GM23338 (cell line): ENCODE measurements at regions not wholly inside any gene's neighbourhood (a gene's known extent, or its start where the extent isn't known, plus 50 kb on each side); places are given as distances from the start of the nearest gene placed in this dataset.

Source experiments
- ATAC-seq: fragments of 200-7000 bp; cut with Tn5 transposase; 3 replicates; pipeline ENCODE4 v1.9.1; 2020
- DNase-seq: peaks from one replicate; pipeline ENCODE4 v3.0.0-alpha.2; 2015; ENCODE audit warnings: low spot score
- H2AFZ ChIP-seq: fragments of 200-600 bp; sonication (generic); 2 replicates; pipeline ENCODE4 v1.8.0; 2016; ENCODE audit warnings: antibody characterized with exemption, mild to moderate bottlenecking, moderate library complexity
- H3F3A ChIP-seq: fragments of 200-600 bp; sonication (generic); replicated peaks from 2 replicates; pipeline ENCODE4 v1.8.0; 2017; ENCODE audit warnings: antibody characterized with exemption, mixed run types, low read depth
- H3K27ac ChIP-seq: fragments of 200-600 bp; sonication (generic); 2 replicates; pipeline ENCODE4 v1.6.1; 2016; ENCODE audit warnings: low read depth
- H3K27me3 ChIP-seq: fragments of 200-600 bp; sonication (generic); 2 replicates; pipeline ENCODE4 v1.8.0; 2016; ENCODE audit warnings: mild to moderate bottlenecking, mixed run types, moderate library complexity; ENCODE audit not compliant: insufficient read depth
- H3K36me3 ChIP-seq: fragments of 200-600 bp; sonication (generic); 2 replicates; pipeline ENCODE4 v1.8.0; 2016; ENCODE audit warnings: mild to moderate bottlenecking; ENCODE audit not compliant: insufficient read depth
- H3K4me1 ChIP-seq: fragments of 200-600 bp; sonication (generic); 2 replicates; pipeline ENCODE4 v1.8.0; 2016; ENCODE audit warnings: mild to moderate bottlenecking, moderate library complexity; ENCODE audit not compliant: insufficient read depth
- H3K4me2 ChIP-seq: fragments of 200-600 bp; sonication (generic); 2 replicates; pipeline ENCODE4 v1.7.1; 2017; ENCODE audit warnings: mixed run types
- H3K4me3 ChIP-seq: fragments of 200-600 bp; sonication (generic); 2 replicates; pipeline ENCODE4 v1.6.1; 2016; ENCODE audit warnings: mixed run types
- H3K79me2 ChIP-seq: fragments of 200-600 bp; sonication (generic); replicated peaks from 2 replicates; pipeline ENCODE4 v1.8.0; 2017; ENCODE audit warnings: mild to moderate bottlenecking; ENCODE audit not compliant: insufficient read depth
- H3K9me2 ChIP-seq: fragments of 200-600 bp; sonication (generic); 2 replicates; pipeline ENCODE4 v1.8.0; 2017; ENCODE audit not compliant: insufficient read depth
- H4K20me1 ChIP-seq: fragments of 200-600 bp; sonication (generic); replicated peaks from 2 replicates; pipeline ENCODE4 v1.8.0; 2017; ENCODE audit warnings: mild to moderate bottlenecking; ENCODE audit not compliant: insufficient read depth
- H3K27ac Mint-ChIP-seq: 2 replicates; pipeline ENCODE4 v1.8.0; 2020; ENCODE audit warnings: inconsistent platforms, mild to moderate bottlenecking, moderate library complexity, mixed read lengths
- H3K27me3 Mint-ChIP-seq: 3 replicates; pipeline ENCODE4 v1.8.0; 2022; ENCODE audit warnings: low read depth, mild to moderate bottlenecking, moderate library complexity, mixed read lengths, inconsistent platforms; ENCODE audit not compliant: insufficient read depth, poor library complexity
- H3K36me3 Mint-ChIP-seq: 3 replicates; pipeline ENCODE4 v1.8.0; 2021; ENCODE audit warnings: low read depth, mild to moderate bottlenecking, inconsistent platforms, moderate library complexity, mixed read lengths
- H3K4me1 Mint-ChIP-seq: 3 replicates; pipeline ENCODE4 v1.8.0; 2020; ENCODE audit warnings: mild to moderate bottlenecking, inconsistent platforms, mixed read lengths
- H3K4me3 Mint-ChIP-seq: 3 replicates; pipeline ENCODE4 v1.8.0; 2021; ENCODE audit warnings: moderate library complexity, mild to moderate bottlenecking, inconsistent platforms, mixed read lengths
- H3K9me3 Mint-ChIP-seq: 3 replicates; pipeline ENCODE4 v1.8.0; 2020; ENCODE audit warnings: moderate library complexity, mild to moderate bottlenecking, inconsistent platforms, mixed read lengths
- CREB1 ChIP-seq: fragments of 250-450 bp; sonication (Bioruptor Pico); IDR thresholded peaks from 2 replicates; pipeline ENCODE4 v1.5.0; 2020; ENCODE audit warnings: low read depth, mild to moderate bottlenecking, moderate library complexity
- CTCF ChIP-seq, 2 experiments: fragments of 200-600 bp in 1 of 2; sonication (generic) in 1 of 2; conservative IDR thresholded peaks; 2 replicates each; pipeline versions ENCODE4 v1.5.1 to v1.6.1; 2016 to 2017; ENCODE audit warnings: antibody characterized with exemption in 2 of 2, low read depth in 2 of 2, mild to moderate bottlenecking in 2 of 2, moderate library complexity in 1 of 2
- ETS1 ChIP-seq: IDR thresholded peaks from 2 replicates; pipeline ENCODE4 v1.6.1; 2016; ENCODE audit warnings: antibody characterized with exemption
- EZH2 ChIP-seq: fragments of 200-600 bp; sonication (generic); IDR thresholded peaks from one replicate; pipeline ENCODE4 v1.8.0; 2017; ENCODE audit warnings: antibody characterized with exemption, mild to moderate bottlenecking, low read depth; ENCODE audit not compliant: unreplicated experiment
- EZH2phosphoT487 ChIP-seq: fragments of 200-600 bp; sonication (generic); IDR thresholded peaks from one replicate; pipeline ENCODE4 v1.8.1; 2018; ENCODE audit warnings: antibody characterized with exemption; ENCODE audit not compliant: unreplicated experiment
- JUNB ChIP-seq: IDR thresholded peaks from one replicate; pipeline ENCODE4 v1.6.1; 2016; ENCODE audit warnings: antibody characterized with exemption; ENCODE audit not compliant: unreplicated experiment
- NANOG ChIP-seq: IDR thresholded peaks from 2 replicates; pipeline ENCODE4 v1.6.1; 2016; ENCODE audit warnings: antibody characterized with exemption, borderline replicate concordance
- POLR2AphosphoS5 ChIP-seq: IDR thresholded peaks from 2 replicates; pipeline ENCODE4 v1.6.1; 2016; ENCODE audit warnings: antibody characterized with exemption, low read depth
- REST ChIP-seq: IDR thresholded peaks from one replicate; pipeline ENCODE4 v1.6.1; 2018; ENCODE audit warnings: antibody characterized with exemption; ENCODE audit not compliant: unreplicated experiment
- STAT1 ChIP-seq: IDR thresholded peaks from one replicate; pipeline ENCODE4 v1.6.1; 2016; ENCODE audit warnings: antibody characterized with exemption; ENCODE audit not compliant: unreplicated experiment
- ZNF114 ChIP-seq: fragments of 250-450 bp; sonication (Bioruptor Pico); IDR thresholded peaks from 2 replicates; pipeline ENCODE4 v1.5.0; 2020; ENCODE audit warnings: mild to moderate bottlenecking, moderate library complexity
- ZNF331 ChIP-seq: fragments of 250-450 bp; sonication (Bioruptor Pico); IDR thresholded peaks from 2 replicates; pipeline ENCODE4 v1.5.0; 2020; ENCODE audit warnings: low read depth, mild to moderate bottlenecking, moderate library complexity
- ZNF462 ChIP-seq: fragments of 250-450 bp; sonication (Bioruptor Pico); IDR thresholded peaks from 2 replicates; pipeline ENCODE4 v1.5.0; 2020; ENCODE audit warnings: mild to moderate bottlenecking, moderate library complexity

- Mint-ChIP-seq H3K27me3 (no peaks in the 10 kb centered on the region), H3K4me1 (no peaks in the 10 kb centered on the region), H3K36me3 (no peaks in the 10 kb centered on the region), H3K9me3 (no peaks in the 10 kb centered on the region; the same call in 2 of the 3 replicates), H3K27ac (no peak overlapping the region), H3K4me3 (no peak overlapping the region)
- ATAC-seq = no peak
- TF ChIP-seq POLR2AphosphoS5 (no peak), ETS1 (no peak), STAT1 (no peak), ZNF462 (no peak), REST (no peak), EZH2 (no peak), CREB1 (CRISPR knock-in tag) (no peak), JUNB (no peak), ZNF331 (CRISPR knock-in tag) (no peak), NANOG (no peak), EZH2phosphoT487 (no peak), CTCF (conservative IDR thresholded peaks at IDR 0.05; ENCODE audit: low read depth in 2 of 2) (no peak), ZNF114 (CRISPR knock-in tag) (no peak)
- H3K36me3 ChIP-seq = no peaks in the 10 kb centered on the region
- no peaks in the 10 kb centered on the region for H3K27me3 ChIP-seq
- no peaks in the 10 kb centered on the region for H3F3A ChIP-seq
- no peak overlapping the region for H3K27ac ChIP-seq
- no peak for DNase-seq
- no peak overlapping the region for H3K4me3 ChIP-seq
- H3K4me2 ChIP-seq = no peak overlapping the region
- H3K79me2 ChIP-seq = no peaks in the 10 kb centered on the region
- H4K20me1 ChIP-seq = no peaks in the 10 kb centered on the region
- no peaks in the 10 kb centered on the region for H3K4me1 ChIP-seq
- no peak overlapping the region for H2AFZ ChIP-seq
- H3K9me2 ChIP-seq = 0 out of 2 replicates have a peak, but pooled peaks cover 4% of the 10 kb centered on the region
These were observed 202.9 kb upstream of the SLC7A11 start for GRCh38 chr4:138445098-138445497.
